HG02870 (cell line): ENCODE measurements at regions not wholly inside any gene's neighbourhood (a gene's known extent, or its start where the extent isn't known, plus 50 kb on each side); places are given as distances from the start of the nearest gene placed in this dataset.
A peak's percentile ranks its signal among the peaks of the same experiment; 100 is the strongest.

ENCODE experiments used
- ATAC-seq: cut with Tn5 transposase; IDR thresholded peaks from one replicate; pipeline ENCODE4 v1.9.1; 2021; ENCODE audit warnings: mild to moderate bottlenecking, moderate library complexity; ENCODE audit not compliant: unreplicated experiment

- no peak for ATAC-seq
These were observed 231.5 kb upstream of the FMR1 start for GRCh38 chrX:147680251-147680650.

GRCh38 chrX:147693511-147693910 is 218.2 kb upstream of the FMR1 start:
- ATAC-seq = no peak

- ATAC-seq = no peak
These were observed 212.7 kb upstream of the FMR1 start for GRCh38 chrX:147699061-147699460.

- ATAC-seq = no peak
These were observed 201.4 kb upstream of the FMR1 start for GRCh38 chrX:147710301-147710700.

- ATAC-seq = no peak
These were observed 178.3 kb upstream of the FMR1 start for GRCh38 chrX:147733369-147733768.

GRCh38 chrX:147735364-147735763 is 176.4 kb upstream of the FMR1 start:
- ATAC-seq = no peak

GRCh38 chrX:147736045-147736444 is 175.7 kb upstream of the FMR1 start:
- ATAC-seq = no peak

GRCh38 chrX:147737690-147738089 is 174.0 kb upstream of the FMR1 start:
- no peak for ATAC-seq

- ATAC-seq = no peak
These were observed 173.5 kb upstream of the FMR1 start for GRCh38 chrX:147738265-147738664.

- ATAC-seq = no peak
These were observed 172.5 kb upstream of the FMR1 start for GRCh38 chrX:147739196-147739595.

GRCh38 chrX:147741776-147742175 is 169.9 kb upstream of the FMR1 start:
- no peak for ATAC-seq

GRCh38 chrX:147749308-147749707 is 162.4 kb upstream of the FMR1 start:
- ATAC-seq = no peak

- no peak for ATAC-seq
These were observed 154.0 kb upstream of the FMR1 start for GRCh38 chrX:147757750-147758149.

GRCh38 chrX:147763131-147763530 is 148.6 kb upstream of the FMR1 start:
- no peak for ATAC-seq

GRCh38 chrX:147764868-147765267 is 146.9 kb upstream of the FMR1 start:
- no peak for ATAC-seq

GRCh38 chrX:147770858-147771257 is 140.9 kb upstream of the FMR1 start:
- no peak for ATAC-seq

GRCh38 chrX:147776988-147777387 is 134.7 kb upstream of the FMR1 start:
- no peak for ATAC-seq

GRCh38 chrX:147779173-147779572 is 132.5 kb upstream of the FMR1 start:
- peak; percentile 38 for ATAC-seq

- no peak for ATAC-seq
These were observed 129.9 kb upstream of the FMR1 start for GRCh38 chrX:147781844-147782243.

- no peak for ATAC-seq
These were observed 122.9 kb upstream of the FMR1 start for GRCh38 chrX:147788641-147789350.

GRCh38 chrX:147800663-147801062 is 111.1 kb upstream of the FMR1 start:
- ATAC-seq = no peak

- no peak for ATAC-seq
These were observed 107.8 kb upstream of the FMR1 start for GRCh38 chrX:147803948-147804347.

GRCh38 chrX:147811803-147812202 is 99.9 kb upstream of the FMR1 start:
- ATAC-seq = no peak
